Activated CD4-positive, CD25-positive, alpha-beta regulatory T cell treated with anti-CD3 and anti-CD28 coated beads, Interleukin-2, amount 50 U/mL, for 72 hours (primary cell): ENCODE measurements at regions not wholly inside any gene's neighbourhood (a gene's known extent, or its start where the extent isn't known, plus 50 kb on each side); places are given as distances from the start of the nearest gene placed in this dataset.
"Not testable (repeated sequence)": the region's sequence is repeated elsewhere in the genome, so short reads cannot be mapped to it uniquely, and the experiment has no call there.

Source experiments
- DNase-seq: peaks from one replicate; pipeline ENCODE4 v3.0.0; 2021

DNA sequence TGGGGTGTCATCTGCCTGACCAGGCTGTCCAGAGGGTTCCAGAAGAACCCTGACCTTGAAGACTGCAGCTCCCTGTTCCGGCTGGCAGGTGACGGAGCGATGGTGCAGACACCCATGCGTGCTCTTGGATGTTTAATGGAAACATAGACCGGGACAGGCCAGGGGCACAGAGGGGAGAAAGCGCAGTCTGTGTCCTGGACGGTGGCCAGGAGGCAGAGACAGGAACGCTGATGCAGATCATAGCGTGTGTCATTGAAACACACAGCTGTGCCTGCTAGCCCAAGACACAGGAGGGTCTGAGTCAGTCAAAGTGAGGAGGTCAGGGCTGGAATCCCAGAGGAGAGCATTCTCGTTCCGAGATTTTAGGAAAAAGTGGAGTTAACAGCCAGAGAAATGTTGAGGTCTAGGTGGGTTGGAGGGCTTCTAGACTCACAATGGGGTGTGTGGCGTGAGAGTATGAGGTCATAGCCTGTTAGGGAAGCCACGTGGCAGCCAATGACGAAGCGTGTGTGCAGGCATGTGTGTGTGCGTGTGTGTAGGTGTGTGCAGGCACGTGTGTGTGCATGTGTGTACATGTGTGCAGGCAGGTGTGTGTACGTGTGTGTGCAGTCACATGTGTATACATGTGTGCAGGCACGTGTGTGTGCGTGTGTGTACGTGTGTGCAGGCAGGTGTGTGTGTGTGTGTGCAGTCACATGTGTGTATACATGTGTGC lies 167.0 kb downstream of the ERMARD start:
- no peak for DNase-seq

DNA sequence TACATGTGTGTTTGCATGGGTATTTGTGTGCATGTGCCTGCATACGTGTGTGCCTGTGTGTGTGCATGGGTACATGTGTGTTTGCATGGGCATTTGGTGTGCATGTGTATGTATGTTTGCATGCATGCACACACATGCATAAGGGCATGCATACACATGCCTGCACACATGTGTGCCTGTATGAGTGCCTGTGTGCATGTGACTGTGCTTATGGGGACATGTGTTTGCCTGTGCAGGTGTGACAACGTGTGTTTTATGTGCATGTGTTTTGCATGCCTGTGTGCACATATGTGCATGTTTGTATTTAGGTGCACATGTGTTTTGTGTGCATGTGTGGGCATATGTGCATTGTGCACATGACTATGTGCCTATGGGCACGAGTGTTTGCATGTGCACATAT lies 165.7 kb downstream of the ERMARD start:
- no peak for DNase-seq

DNA sequence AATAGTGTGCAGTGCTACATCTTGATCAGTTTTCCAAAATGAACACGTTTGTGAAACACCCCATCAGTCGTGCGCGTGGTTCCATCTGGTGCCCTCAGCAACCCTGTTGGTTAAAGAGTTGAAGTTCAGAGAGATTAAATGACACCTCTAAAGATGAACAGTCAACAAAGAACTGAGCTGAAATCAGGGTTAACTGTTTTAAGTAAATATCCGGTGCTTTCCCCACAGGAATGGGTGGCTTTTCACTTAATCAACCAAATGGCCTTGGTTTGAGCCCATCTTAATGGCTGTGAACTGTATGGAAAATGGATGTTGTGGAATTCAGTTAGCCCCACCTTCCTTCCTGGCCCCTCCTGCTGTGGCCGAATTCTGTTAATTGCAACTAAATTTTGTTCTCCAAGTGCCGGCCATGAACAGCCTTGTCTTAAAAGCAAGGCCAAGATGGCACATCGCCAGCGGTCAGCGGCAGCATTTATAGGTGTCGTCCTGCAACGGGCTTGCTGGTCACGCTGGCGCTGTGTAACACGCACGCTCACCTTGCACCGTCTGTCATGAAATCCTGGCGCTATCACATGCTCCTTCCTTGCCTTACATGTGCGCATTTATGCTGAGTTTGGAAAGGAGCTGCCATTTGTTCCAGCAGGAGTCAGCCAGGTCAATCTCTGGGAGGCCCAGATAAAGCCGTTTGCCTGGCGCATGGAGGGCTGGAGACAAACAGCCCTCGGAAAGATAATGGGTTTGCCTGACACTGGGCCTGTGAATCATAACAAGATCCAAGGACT lies 164.5 kb downstream of the ERMARD start:
- DNase-seq = no peak

DNA sequence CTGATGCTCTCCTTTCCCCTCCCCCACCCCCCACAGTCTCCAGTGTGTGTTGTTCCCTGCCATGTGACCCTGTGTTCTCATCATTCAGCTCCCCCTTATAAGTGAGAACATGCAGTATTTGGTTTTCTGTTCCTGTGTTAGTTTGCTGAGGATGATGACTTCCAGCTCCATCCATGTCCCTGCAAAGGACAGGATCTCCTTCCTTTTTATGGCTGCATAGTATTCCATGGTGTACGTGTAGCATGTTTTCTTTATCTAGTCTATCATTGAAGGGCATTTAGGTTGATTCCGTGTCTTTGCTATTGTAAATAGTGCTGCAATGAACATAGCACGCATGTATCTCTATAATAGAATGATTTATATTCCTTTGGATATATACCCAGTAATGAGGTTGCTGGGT lies 162.3 kb downstream of the ERMARD start:
- DNase-seq = not testable (repeated sequence)

DNA sequence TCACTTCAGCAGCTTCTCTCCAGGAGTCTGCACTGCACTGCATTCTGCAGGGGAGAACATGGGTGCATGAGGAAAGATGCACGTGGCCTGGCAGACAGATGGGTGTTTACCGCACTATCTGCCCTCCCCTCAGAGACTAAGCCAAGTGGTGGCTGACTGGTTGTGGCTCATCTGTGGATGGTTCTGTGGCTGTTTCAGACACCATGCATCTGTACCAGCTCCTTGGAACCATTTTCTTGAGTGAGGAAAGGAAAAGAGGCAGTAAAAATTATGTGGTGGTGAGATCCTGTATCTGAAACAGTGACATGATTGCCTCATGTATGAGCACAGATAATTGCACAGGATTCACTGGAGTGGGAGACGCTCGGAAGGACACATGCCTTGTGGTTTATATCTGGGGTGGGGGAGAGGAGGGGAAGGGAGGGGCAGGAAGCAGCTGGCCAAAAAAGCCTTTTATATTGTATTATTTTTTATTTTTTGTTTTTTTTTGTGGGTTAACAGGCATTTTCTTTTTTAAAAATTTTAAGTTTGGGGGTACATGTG lies 161.7 kb downstream of the ERMARD start:
- DNase-seq = no peak

DNA sequence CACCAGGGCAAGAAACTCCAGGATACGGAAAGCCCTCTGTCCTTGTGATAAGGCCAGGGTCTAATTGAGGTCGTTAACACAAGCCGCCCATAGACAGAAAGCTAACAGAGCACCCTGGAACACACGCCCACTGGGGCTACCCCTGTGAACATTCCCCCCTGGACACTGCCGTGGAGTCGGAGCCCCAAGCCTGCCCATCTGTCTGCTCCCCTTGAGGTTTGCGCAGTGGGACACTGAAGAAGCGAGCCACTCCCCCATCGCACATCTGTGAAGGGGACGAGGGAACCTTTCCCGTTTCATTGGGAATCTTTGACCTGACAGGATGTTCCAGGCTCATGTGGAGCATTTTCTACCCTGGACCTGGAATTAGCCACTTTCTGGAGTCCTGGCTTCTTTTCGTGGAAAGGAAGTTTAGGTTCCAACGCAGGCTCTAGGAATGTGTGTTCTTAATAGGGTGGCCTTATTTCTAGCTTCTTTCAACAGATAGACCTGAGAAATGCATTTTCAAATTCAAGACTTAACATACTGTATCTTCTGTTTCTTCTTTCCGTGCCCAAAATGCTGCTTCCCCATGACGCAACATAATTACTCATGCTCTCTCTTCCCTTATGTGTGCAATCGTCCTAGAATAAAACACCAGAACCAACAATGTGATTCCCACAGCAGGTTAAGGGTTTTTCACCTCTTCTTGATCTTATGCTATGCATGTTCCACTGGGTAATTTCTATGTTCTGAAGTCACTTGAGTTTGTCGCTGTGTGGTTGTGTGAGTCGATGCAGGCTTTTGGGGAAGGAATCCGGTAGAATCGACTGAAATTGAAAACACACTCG lies 161.1 kb downstream of the ERMARD start:
- no peak for DNase-seq

DNA sequence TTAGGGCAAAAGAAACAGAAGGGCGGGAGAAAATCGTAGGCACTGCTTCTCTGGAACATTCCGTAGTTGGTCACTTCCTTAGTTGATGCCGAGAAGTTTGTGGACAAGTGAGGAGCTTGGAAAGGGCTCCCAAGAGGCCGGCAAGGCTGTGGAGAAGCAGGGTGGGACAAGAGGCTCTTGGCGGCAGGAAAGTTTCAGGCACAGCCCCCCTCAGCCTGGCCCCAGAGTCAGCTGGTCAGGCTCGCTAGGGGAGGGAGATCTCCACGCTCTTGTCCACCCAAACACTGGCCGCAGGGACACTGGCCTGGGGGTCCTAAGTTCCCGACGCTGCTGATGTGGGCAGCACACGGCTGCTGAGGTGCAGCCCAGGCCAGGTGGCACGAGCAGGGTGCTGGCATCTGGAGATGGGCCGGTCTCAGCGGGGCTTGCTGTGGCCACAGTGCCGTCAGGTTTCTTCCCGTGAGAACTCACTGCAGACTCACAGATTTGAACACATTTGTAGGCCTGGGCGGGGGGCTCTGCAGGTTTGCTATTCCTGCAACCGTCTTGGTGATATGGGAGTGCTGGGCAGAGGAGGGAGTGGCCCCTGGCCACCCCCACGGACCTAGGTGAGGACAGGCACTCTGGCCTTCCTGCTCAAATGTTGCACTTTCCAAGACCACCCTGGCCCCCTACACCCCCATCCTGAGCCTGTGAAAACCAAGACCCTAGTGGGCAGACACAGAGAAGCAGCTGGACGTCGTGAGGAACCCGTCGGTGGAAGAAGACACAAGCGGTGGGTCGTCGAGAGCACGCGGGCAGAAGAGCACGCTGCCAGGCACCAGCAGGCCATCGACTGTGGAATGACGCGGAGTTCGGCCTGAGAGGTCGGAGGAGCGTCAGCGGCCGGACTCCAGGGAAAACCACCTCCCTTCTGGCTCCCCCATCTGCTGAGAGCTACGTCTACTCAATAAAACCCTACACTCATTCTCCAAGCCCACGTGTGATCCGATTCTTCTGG lies 160.1 kb downstream of the ERMARD start:
- DNase-seq = no peak

DNA sequence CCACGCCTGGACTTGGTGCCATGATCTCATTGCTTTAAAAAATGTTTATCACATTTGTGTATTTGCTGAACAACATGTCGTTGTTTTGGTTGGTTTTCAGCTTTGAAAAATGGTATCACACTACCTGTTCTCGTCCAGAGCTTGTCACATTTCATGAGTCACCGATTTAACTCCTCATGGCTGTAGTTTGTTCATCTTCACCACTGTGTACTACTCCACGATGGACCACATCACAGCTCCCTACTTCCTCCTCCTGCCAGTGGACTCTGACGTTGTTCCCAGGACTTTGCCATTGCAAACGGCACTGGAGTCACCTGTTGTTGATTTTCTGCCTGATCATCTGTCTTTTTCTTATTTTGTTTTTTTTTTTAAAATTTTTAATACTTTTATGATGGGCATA lies 157.7 kb downstream of the ERMARD start:
- no peak for DNase-seq

DNA sequence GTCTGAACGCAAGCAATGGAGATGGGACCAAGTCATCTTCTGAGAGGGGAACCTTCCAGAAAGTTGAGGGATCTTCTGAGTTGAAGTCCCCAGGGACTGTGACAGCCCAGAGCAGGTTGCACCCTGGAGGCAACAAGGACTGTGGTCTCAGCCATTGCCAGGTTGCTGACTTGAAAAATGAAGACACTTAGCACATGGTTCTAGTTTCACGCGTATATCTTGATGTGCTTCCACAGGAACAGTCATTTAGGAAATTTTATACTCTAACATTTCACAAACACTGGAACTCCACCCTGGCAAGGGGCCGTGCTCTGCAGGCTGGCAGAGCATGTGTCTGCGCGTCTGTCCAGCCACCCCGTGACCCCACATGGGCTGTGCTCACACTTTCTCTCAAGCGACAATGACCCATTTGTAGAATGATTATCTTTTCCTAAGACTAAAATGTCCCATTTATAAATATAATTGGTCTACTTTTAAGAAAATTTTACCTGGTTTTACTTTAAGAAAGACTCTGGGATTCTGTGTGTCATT lies 157.0 kb downstream of the ERMARD start:
- DNase-seq = no peak

DNA sequence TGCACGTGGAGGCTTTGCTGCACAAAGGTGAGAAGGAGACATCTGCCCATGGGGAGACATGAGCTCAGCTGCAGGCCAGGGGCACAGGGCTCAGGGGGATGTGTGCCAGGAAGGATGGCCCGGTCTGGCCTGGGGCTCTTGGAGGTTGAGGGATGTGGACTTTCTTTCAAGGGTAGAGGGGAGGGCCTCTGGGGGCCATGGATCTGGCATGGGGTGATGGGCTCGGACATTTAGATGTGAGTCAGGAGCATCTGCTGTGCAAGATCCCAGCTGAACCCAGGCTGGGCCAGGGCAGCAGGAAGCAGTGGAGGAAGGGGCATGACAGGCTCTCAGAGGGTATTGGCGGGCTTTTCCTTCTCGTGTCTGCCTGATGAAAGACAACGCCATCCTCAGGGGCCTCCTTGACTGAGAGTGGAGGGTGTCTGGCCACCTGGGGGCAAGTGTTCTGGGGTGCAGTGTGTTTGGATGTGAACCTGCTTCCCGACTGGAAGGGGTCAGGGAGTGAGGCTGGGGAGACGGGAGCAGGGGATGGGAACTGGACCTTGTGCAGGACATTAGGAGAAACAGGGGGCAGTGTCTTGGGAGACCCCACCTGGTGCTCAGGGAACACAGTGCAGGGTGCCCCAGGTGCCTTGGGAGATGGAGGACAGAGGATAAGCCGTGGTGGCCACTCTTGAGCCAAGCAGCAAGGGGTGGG lies 156.1 kb downstream of the ERMARD start:
- no peak for DNase-seq

DNA sequence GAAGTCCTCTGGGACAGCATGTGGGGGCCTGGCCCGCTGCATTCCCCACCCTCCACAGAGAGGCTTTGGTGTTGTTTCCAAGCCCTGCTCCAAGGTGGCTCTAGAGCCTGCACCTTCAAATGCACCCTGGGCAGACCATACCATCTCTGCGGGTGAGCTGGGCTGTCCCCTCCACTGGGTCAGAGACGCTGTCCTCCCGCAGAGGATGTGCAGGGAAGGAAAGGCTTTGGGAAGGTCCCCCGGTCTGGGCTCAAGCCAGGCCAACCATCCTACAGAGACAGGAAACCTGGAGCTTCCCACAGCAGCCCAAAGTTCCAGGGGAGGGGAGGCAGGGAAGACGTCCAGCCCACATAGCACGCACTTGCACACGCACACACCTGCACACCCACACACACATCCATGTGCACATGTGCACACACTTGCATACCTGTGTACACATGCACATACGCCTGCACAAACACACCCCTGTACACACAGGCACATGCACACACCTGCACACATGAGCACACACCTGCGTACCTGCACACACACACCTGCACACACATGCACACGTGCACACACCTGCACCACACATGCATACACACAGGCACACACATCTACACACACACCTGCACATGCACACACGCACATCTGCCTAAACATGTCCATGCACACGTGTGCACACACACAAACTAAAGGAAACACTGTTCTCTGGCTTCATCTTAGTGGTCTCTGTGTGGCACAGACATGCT lies 155.4 kb downstream of the ERMARD start:
- no peak for DNase-seq

DNA sequence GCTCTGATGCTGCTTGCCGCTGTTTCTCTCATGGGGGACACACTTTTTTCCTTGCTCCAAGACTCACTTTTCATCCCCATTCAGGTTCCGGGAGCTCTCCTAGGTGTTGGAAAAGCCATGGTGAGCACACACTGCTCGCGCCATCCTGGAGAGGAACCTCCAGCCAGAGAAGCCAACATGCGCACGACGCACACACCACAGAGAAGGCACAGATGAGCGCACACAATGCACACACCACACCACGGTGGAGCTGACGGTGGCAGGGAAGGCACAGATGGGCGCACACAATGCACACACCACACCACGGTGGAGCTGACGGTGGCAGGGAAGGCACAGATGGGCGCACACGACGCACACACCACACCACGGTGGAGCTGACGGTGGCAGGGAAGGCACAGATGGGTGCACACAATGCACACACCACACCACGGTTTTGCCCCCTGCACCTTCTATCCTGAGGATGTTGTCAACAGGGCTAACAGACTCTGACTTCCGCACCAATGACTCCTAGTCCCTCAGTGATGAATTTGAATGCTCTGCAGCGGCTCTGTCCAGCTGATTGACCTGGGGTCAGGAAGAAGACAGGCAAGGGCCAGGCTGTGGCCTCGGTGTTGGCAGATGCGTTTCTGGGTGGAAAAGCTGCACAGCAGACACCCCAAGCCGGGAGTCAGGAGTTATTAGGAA lies 154.7 kb downstream of the ERMARD start:
- no peak for DNase-seq

DNA sequence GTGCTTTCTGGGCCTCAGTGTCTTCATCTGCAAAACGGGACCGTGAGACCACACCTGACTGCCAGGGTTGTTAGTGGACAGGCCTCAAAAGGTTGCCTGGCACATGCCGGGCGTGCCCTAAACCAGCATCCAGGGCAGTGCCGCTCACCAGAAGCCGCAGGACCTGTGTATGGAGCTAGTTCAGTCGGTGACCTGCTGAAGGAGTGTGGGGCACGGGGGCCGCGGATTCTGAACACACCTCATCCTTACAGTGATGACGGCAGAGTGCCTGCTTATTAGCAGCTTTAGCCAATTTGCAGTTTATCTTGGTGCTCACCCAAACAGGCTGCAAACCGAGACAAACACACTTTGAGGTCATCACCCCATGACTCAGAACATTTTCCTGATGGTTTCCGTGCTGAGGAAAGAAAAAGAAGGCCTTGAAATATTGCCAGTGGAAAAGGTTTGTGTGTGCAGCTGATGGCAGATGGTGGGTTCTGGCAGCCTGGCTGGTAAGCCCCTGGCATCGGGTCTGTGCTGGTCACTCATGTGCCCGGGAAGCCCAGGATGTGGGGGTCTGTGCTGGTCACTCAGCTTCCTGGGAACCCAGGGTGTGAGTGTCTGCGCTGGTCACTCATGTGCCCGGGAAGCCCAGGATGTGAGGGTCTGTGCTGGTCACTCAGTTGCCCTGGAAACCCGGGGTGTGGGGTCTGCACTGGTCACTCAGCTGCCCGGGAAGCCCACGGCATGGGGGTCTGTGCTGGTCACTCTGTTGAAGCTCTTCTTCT lies 153.8 kb downstream of the ERMARD start:
- DNase-seq = no peak

DNA sequence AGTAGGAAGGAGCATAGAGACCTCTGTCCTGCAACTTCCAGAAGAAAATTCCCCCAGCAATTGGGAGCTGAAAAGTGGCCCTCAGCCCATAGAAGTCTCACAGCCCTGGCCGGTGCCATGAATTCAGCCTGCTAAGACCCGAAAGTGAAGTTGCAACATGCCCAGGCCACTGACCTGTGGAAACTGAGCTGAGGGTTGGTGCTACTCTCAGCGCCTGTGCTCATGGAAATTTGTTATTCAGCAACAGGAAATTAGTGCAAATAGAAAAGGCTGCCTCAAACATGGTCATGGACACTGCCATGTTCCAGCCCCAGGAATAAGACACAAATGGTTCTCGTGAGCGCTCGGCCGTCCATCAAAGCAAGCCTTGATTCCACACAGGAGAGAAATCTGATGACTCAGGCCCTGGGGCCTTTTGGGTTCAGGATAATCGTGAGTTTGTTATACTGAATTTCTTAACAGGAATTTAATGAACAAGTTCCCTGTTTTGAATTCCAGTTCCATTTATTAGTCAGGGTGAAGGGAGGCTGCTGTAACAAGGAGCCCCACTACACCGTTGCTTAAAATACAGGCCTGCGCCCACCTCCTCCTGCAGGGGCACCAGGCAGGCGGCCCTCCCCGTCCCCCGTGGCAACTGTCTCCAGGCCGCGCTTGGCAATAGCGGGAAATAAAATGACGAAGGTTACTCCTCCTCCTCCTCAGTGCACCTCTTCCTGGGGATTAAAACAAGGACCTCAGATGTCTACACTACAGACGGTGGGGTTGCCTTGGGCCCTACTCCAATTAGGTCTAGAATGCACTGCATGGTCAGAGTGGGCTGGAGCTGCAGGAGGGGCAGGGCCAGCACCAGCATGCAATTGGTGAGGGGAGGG lies 152.9 kb downstream of the ERMARD start:
- no peak for DNase-seq

DNA sequence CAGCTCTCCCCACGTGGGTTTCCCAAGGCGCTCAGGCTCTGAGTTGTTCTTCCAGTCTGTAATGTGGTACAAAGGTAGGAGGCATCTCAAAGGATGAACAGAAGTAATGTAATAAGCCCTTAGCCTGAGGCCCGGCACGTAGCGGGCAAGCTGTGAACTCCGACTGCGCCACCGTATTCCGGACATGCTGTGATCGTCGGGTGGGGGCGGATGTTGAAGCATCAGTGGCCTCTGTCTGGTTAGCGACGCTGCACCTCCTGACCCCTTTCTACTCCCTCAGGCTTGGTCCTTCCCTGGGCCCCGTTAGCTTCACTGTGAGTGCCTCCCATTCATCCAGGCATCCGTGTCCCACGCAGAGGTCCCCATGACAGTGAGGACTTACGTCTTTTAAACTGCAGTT lies 151.7 kb downstream of the ERMARD start:
- no peak for DNase-seq

DNA sequence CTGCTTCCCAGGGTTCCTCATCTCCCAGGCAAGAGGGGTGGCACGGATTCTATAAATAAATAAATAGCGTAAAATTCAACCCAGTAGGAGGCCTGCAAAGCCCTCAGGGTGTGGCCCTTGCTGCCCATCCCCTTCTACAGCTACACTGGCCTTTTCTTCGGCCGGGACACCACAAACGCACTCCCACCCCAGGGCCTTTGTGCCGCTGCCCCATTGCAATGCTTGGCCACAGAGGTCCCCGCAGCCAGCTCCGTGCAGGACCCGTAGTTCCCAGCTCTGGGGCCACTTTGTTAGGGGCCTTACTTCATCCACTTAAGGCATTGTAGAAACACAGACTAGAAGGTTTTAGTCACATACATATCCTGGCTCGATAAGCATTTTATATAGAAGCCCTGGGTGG lies 151.2 kb downstream of the ERMARD start:
- no peak for DNase-seq

DNA sequence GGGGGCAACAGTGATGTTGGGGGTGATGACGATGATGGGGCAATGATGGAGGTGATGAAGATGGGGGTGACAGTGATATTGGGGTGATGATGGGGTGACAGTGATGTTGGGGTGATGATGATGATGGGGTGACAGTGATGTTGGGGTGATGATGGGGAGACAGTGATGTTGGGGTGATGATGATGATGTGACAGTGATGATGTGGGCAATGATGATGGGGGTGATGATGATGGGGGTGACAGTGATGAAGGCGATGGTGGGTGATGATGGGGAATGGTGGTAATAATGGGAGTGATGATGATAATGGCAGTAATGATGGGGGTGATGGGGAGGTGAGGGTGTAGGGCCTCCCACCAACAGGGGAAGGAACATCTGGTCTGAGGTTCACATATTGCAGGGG lies 150.6 kb downstream of the ERMARD start:
- no peak for DNase-seq
